Motor neuron (in vitro differentiated cells): ENCODE measurements at regions not wholly inside any gene's neighbourhood (a gene's known extent, or its start where the extent isn't known, plus 50 kb on each side); places are given as distances from the start of the nearest gene placed in this dataset.
A peak's percentile ranks its signal among the peaks of the same experiment; 100 is the strongest.
"Not testable (repeated sequence)": the region's sequence is repeated elsewhere in the genome, so short reads cannot be mapped to it uniquely, and the experiment has no call there.

ENCODE experiments used
- ATAC-seq, 8 experiments: fragments of 200-7000 bp; cut with Tn5 transposase; replicated peaks in 6 of 8; 2 replicates each; pipeline ENCODE4 v1.8.0; 2021; ENCODE audit warnings: mild to moderate bottlenecking in 8 of 8, moderate library complexity in 8 of 8
- H3K27ac ChIP-seq, 2 donors: fragments of 250-450 bp; sonication (Bioruptor Pico); 2 replicates each; pipeline ENCODE4 v1.9.0; 2021; ENCODE audit warnings: antibody characterized with exemption in 2 of 2, mild to moderate bottlenecking in 2 of 2, moderate library complexity in 1 of 2
- H3K4me1 ChIP-seq, 2 donors: fragments of 250-450 bp; sonication (Bioruptor Pico); replicated peaks in 1 of 2; 2 replicates each; pipeline ENCODE4 v1.6.1; 2021; ENCODE audit warnings: antibody characterized with exemption in 2 of 2, mild to moderate bottlenecking in 2 of 2, moderate library complexity in 1 of 2
- H3K4me3 ChIP-seq, 5 donors: fragments of 250-450 bp; sonication (Bioruptor Pico); 2 replicates each; pipeline ENCODE4 v1.9.0; 2021; ENCODE audit warnings: antibody characterized with exemption in 5 of 5, mild to moderate bottlenecking in 5 of 5, moderate library complexity in 4 of 5
- WGBS, 10 experiments: fragments of 450-650 bp; shearing (Covaris generic); methylation state at CpG; one replicate each; pipeline ENCODE4 v1.0.0; 2022; 5-methylcytosine and 5-hydroxymethylcytosine counted together
- in situ Hi-C, 9 experiments: fragments of 400-800 bp; cut with MboI; loops; one replicate each; pipeline ENCODE4 v1.15.0; 2021; ENCODE audit warnings: low sequenced_read_pairs in 9 of 9, low pct_unique_long_range_greater_than_20kb in 2 of 9; ENCODE audit not compliant: unreplicated experiment in 9 of 9

DNA sequence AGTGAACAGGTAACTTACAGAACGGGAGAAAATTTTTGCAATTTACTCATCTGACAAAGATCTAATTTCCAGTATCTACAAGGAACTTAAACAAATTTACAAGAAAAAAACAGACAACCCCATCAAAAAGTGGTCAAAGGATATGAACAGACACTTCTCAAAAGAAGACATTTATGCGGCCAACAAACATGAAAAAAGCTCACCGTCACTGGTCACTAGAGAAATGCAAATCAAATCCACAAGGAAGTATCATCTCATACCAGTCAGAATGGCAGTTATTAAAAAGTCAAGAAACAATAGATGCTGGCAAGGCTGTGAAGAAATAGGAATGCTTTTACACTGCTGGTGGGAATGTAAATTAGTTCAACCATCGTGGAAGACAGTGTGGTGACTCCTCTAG lies 100.5 kb upstream of the GRIN3A start:
- ATAC-seq, in situ Hi-C loops, H3K27ac ChIP-seq, H3K4me1 ChIP-seq, H3K4me3 ChIP-seq: not testable (repeated sequence)
- 5 to 100% (median 77%) methylated on average over 1 to 4 of the region's 4 CpGs for WGBS, 10 experiments

DNA sequence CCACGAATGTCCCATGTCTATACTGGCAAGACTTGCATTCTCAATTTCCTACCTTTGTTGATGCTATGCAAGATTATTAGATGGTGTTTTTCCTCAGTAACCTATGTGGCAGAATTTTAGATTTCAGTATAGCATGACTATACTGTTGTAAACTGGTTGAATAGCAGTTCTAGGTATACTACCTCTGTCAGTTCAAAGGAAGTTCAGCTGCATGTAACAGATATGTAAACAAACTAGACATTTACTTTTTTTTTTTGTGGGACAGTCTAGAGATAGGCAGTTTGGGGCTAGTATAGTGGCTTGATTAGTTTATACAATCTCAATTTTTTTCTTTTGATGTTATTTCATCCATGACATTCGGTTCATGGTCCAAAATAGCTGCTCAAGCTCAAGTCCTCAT lies 97.6 kb upstream of the GRIN3A start:
- Histone ChIP-seq H3K4me3 (no peak overlapping the region), H3K27ac (no peak overlapping the region), H3K4me1 (peaks cover 0 to 8% of the 10 kb centered on the region in 2 donors)
- no peak for ATAC-seq
- WGBS, 10 experiments: 11 to 63% (median 27%) methylated on average over 1 of the region's 2 CpGs; no CpG with 5 or more reads in 2 of the 10 experiments
- in situ Hi-C loops: no loop called here

DNA sequence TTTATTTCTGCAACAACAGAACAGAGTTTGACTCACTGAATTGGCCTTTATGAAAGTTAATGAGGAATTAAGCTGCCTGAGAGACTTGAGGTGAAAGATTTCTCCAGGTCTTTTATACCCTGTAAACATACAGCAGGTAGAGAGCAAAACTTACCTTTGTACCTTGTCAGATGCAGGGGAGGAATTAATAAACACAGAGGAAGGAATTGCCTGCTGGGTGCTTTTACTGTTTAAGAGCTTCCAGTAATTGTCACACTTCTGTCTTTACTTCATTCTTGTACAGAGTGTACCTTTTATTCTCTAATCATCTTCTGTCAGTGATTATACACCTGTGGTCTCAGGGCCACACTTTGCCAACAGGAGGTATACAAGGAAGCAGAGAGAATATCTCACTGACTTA lies 94.0 kb upstream of the GRIN3A start:
- in situ Hi-C loops: no loop called here
- no peak overlapping the region for H3K27ac ChIP-seq
- no peak overlapping the region for H3K4me3 ChIP-seq
- H3K4me1 ChIP-seq: peaks cover 0 to 8% of the 10 kb centered on the region in 2 donors
- no peak for ATAC-seq

DNA sequence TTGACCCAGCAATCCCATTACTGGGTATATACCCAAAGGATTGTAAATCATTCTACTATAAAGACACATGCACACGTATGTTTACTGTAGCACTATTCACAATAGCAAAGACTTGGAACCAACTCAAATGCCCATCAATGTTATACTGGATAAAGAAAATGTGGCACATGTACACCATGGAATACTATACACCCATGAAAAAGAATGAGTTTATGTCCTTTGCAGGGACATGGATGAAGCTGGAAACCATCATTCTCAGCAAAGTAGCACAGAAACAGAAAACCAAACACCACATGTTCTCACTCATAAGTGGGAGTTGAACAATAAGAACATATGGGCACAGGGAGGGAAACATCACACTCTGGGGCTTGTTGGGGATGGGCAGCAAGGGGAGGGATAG lies 83.0 kb upstream of the GRIN3A start:
- ATAC-seq, H3K4me3 ChIP-seq, H3K4me1 ChIP-seq, in situ Hi-C loops, H3K27ac ChIP-seq: not testable (repeated sequence)
- 71% methylated on average over 1 of the region's 1 CpG; no CpG with 5 or more reads in 9 of the 10 experiments for WGBS, 10 experiments

DNA sequence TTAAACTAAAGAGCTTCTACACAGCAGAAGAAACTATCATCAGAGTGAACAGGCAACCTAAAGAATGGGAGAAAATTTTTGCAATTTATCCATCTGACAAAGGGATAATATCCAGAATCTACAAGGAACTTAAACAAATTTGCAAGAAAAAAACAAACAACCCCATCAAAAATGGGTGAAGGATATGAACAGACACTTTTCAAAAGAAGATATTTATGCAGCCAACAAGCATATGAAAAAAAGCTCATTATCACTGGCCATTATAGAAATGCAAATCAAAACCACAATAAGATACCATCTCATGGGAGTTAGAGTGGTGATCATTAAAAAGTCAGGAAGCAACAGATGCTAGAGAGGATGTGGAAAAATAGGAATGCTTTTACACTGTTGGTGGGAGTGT lies 82.5 kb upstream of the GRIN3A start:
- in situ Hi-C loops, H3K27ac ChIP-seq, ATAC-seq, H3K4me1 ChIP-seq, H3K4me3 ChIP-seq: not testable (repeated sequence)

DNA sequence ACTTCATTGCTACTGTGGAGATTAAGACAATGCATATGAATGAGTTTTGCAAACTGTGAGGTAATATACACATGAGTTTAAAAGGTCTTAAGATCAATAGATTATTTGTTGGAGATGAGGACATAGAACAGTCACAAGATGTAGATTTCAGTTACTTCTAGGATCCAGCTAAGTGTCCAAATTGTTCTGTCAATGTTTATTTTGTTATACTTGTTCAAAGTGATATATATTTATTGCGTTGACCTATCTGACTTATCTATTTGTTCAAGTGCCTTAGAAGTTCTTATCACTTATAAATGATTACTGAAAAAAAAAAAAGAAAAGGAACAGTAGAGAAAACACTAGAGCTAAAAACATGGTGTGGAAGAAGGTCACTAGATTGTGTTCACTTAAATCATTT lies 75.6 kb upstream of the GRIN3A start:
- 0 to 100% (median 6%) methylated on average over 1 of the region's 1 CpG for WGBS, 10 experiments
- in situ Hi-C loops: no loop called here
- no peak for ATAC-seq
- Histone ChIP-seq H3K27ac (no peak overlapping the region), H3K4me1 (no peaks in the 10 kb centered on the region), H3K4me3 (no peak overlapping the region)

DNA sequence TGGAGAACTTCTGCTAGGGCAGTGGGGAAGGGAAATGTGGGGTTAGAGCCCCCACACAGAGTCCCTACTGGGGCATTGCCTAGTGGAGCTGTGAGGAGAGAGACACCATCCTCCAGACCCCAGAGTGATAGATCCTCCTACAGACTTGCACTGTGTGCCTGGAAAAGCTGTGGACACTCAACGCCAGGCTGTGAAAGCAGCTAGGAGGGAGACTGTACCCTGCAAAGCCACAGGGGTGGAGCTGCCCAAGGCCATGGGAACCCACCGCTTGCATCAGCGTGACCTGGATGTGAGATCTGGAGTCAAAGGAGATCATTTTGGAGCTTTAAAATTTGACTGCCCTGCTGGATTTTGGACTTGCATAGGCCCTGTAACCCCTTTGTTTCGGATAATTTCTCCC lies 69.4 kb upstream of the GRIN3A start:
- H3K4me1 ChIP-seq, in situ Hi-C loops, ATAC-seq, H3K4me3 ChIP-seq, H3K27ac ChIP-seq: not testable (repeated sequence)
- 0 to 100% (median 93%) methylated on average over 1 to 3 of the region's 4 CpGs; no CpG with 5 or more reads in 4 of the 10 experiments for WGBS, 10 experiments

DNA sequence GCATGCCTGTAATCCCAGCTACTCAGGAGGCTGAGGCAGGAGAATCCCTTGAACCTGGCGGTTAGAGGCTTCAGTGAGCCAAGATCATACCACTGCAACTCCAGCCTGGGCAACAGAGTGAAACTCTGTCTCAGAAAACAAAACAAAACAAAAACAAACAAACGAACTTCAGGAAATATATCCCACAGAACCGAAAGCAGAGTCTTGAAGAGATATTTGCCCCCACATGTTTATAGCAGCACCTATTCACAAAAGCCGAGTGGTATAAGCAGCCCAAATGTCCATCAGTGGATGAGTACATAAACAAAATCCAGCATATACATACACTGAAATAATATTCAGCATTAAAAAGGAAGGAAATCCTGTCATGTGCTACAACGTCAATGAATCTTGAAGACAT lies 57.6 kb upstream of the GRIN3A start:
- in situ Hi-C loops: no loop called here

DNA sequence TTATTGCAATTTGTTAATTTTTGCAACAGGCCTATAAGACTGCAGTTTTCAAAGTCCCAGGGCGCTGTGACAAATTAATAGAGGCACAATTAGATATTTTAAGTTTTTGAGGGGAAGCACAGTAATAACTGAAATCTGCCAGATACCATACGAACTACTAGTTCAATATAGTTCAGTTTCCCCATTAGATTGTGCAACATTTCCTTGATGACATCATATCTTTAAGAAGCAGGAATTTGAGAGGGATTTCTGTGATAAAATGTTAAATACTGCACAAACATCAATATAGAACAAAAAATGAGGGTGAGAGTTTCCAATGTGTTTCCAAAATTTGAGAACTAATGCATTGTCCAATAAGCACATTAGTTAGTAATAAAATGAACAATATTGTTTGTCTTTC lies 56.7 kb upstream of the GRIN3A start:
- no peak for ATAC-seq
- Histone ChIP-seq H3K27ac (no peak overlapping the region), H3K4me3 (no peak overlapping the region), H3K4me1 (no peaks in the 10 kb centered on the region)
- in situ Hi-C loops: no loop called here
- WGBS, 10 experiments: 21 to 100% (median 67%) methylated on average over 1 to 2 of the region's 2 CpGs; no CpG with 5 or more reads in 2 of the 10 experiments

More for the DNA sequence above, 57.6 kb upstream of the GRIN3A start:
- Histone ChIP-seq H3K4me1 (no peaks in the 10 kb centered on the region), H3K4me3 (no peak overlapping the region), H3K27ac (no peak overlapping the region)
- ATAC-seq: no peak
- WGBS, 10 experiments: 16 to 100% (median 75%) methylated on average over 1 to 5 of the region's 5 CpGs

DNA sequence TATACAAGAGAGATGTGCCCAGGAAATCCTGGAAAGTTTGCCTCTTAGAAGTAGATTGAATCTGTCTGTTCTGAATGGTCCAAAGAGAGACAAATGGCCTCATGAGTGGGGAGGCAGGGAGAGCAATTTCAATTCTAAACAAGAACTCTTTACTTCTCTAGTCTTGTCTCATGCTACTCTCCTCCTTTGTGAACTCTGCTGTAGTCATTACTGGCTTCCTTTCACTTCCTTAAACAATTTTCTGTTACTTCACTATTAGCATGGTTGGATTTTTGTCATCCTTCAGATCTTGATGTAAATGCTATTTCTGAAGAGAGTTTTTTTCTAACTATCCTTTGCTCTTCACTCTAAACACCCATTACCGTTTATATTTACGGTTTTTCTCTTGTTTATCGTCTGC lies 54.0 kb upstream of the GRIN3A start:
- WGBS, 10 experiments: 3 to 93% (median 73%) methylated on average over 1 to 3 of the region's 3 CpGs; no CpG with 5 or more reads in 1 of the 10 experiments
- H3K4me1 ChIP-seq: no peaks in the 10 kb centered on the region
- in situ Hi-C loops: no loop called here
- no peak overlapping the region for H3K4me3 ChIP-seq
- no peak for ATAC-seq
- H3K27ac ChIP-seq: no peak overlapping the region

DNA sequence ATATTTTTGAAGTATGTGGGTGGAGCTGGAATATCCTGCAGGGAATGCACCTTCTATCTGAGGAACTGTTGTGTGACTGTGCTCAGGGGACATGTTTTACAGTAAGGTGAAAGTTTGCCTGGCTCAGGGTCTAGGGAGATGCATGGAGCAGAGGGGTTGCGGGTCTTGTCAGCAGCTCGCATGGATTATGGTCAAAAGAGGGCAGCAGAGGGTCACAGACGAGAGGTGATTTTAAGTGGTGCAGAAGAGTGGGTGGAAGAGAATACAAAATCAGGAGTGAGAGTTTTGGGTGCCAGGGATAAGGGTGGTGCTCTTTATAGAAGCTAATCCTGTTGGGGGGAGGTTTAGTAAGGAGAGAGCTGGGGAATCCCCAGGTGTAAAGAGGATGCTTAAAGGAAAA lies 53.5 kb upstream of the GRIN3A start:
- H3K27ac ChIP-seq: no peak overlapping the region
- WGBS, 10 experiments: 0 to 20% (median 7%) methylated on average over 1 to 3 of the region's 3 CpGs; no CpG with 5 or more reads in 3 of the 10 experiments
- peak; percentile 29 to 98 (median 64) for ATAC-seq

DNA sequence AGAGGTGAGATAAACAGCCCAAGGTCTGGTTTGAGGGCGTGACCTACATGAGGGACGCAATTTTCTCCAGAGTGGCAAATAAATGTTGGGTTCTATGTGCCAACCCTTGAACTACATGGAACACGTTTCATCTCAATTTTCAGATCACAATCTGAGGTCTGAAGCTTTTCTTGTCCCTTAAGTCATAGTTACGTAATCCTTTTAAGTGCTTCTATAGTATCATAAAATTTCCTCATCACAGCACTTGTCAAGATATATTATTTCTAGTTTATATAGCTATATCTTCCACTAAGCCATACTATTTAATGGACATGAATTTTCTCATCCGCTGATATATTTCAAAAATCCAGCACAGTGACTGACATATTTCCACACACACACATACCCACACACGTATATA lies 53.1 kb upstream of the GRIN3A start:
- 33 to 90% (median 64%) methylated on average over 1 to 6 of the region's 6 CpGs for WGBS, 10 experiments

More for the DNA sequence above, 53.5 kb upstream of the GRIN3A start:
- H3K4me1 ChIP-seq: no peaks in the 10 kb centered on the region
- in situ Hi-C loops: no loop called here
- no peak overlapping the region for H3K4me3 ChIP-seq

More for the DNA sequence above, 53.1 kb upstream of the GRIN3A start:
- no peak for ATAC-seq
- Histone ChIP-seq H3K4me3 (no peak overlapping the region), H3K4me1 (no peaks in the 10 kb centered on the region), H3K27ac (no peak overlapping the region)
- in situ Hi-C loops: no loop called here
